CD14-positive monocyte (primary cell): ENCODE measurements at regions not wholly inside any gene's neighbourhood (a gene's known extent, or its start where the extent isn't known, plus 50 kb on each side); places are given as distances from the start of the nearest gene placed in this dataset.

Experiments used
- DNase-seq, 3 donors: peaks; one replicate each; pipeline ENCODE4 v3.0.0-alpha.2; 2011 to 2022
- H2AFZ ChIP-seq: 2 replicates; pipeline ENCODE4 v1.6.0; 2012; ENCODE audit warnings: mild to moderate bottlenecking, low read depth, low read length, inconsistent platforms; ENCODE audit not compliant: insufficient read depth, poor library complexity, severe bottlenecking
- H3K27ac ChIP-seq, 2 donors: 1 replicate in 1 of 2; 2 replicates in 1 of 2; pipeline ENCODE4 v1.5.1; 2012 to 2013; ENCODE audit warnings: low read length in 2 of 2, control low read depth in 1 of 2, inconsistent platforms in 1 of 2, low read depth in 1 of 2, mild to moderate bottlenecking in 1 of 2
- H3K27me3 ChIP-seq, 2 donors: one replicate each; pipeline versions ENCODE4 v1.6.0 to v1.6.1; 2011 to 2013; ENCODE audit warnings: low read length in 2 of 2; ENCODE audit not compliant: control insufficient read depth in 2 of 2, insufficient read depth in 2 of 2
- H3K36me3 ChIP-seq, 2 donors: replicated peaks in 1 of 2; 1 replicate in 1 of 2; 2 replicates in 1 of 2; pipeline versions ENCODE4 v1.5.1 to v1.6.1; 2012 to 2013; ENCODE audit warnings: low read length in 2 of 2, control low read depth in 1 of 2, inconsistent platforms in 1 of 2, mild to moderate bottlenecking in 1 of 2; ENCODE audit not compliant: insufficient read depth in 2 of 2, control insufficient read depth in 1 of 2
- H3K4me1 ChIP-seq, 2 donors: 1 replicate in 1 of 2; 2 replicates in 1 of 2; pipeline versions ENCODE4 v1.5.1 to v1.6.1; 2012 to 2013; ENCODE audit warnings: low read length in 2 of 2, control low read depth in 1 of 2, inconsistent platforms in 1 of 2, mild to moderate bottlenecking in 1 of 2, moderate library complexity in 1 of 2; ENCODE audit not compliant: insufficient read depth in 2 of 2, control insufficient read depth in 1 of 2
- H3K4me2 ChIP-seq: replicated peaks from 2 replicates; pipeline ENCODE3; 2012; ENCODE audit warnings: low read length, moderate library complexity, mild to moderate bottlenecking; ENCODE audit not compliant: poor library complexity, severe bottlenecking; ENCODE audit errors: extremely low read depth
- H3K4me3 ChIP-seq, 3 experiments: fragments of 200-600 bp in 1 of 3; sonication (generic) in 1 of 3; replicated peaks in 1 of 3; 1 replicate in 2 of 3; 2 replicates in 1 of 3; pipeline ENCODE4 v1.5.1; 2011 to 2013; ENCODE audit warnings: low read length in 3 of 3, mild to moderate bottlenecking in 3 of 3, control low read depth in 2 of 3, low read depth in 2 of 3, inconsistent platforms in 1 of 3, moderate library complexity in 1 of 3
- H3K79me2 ChIP-seq: 2 replicates; pipeline ENCODE4 v1.6.0; 2012; ENCODE audit warnings: mild to moderate bottlenecking, control low read depth, inconsistent platforms, low read length, moderate library complexity; ENCODE audit not compliant: insufficient read depth
- H3K9ac ChIP-seq: 2 replicates; pipeline ENCODE4 v1.6.0; 2017; ENCODE audit warnings: low read length, mild to moderate bottlenecking; ENCODE audit not compliant: insufficient read depth, poor library complexity, severe bottlenecking
- H3K9me3 ChIP-seq, 2 donors: replicated peaks in 1 of 2; 1 replicate in 1 of 2; 2 replicates in 1 of 2; pipeline versions ENCODE4 v1.5.1 to v1.6.1; 2012 to 2013; ENCODE audit warnings: low read length in 2 of 2, control low read depth in 1 of 2; ENCODE audit not compliant: control insufficient read depth in 1 of 2, insufficient read depth in 1 of 2
- H4K20me1 ChIP-seq: 2 replicates; pipeline ENCODE4 v1.6.0; 2012; ENCODE audit warnings: mild to moderate bottlenecking, low read length, control low read depth, moderate library complexity; ENCODE audit not compliant: insufficient read depth
- H3K27ac Mint-ChIP-seq, 7 donors: one replicate each; pipeline ENCODE4 v1.8.0; 2020; ENCODE audit warnings: mild to moderate bottlenecking in 7 of 7, mixed read lengths in 7 of 7, moderate library complexity in 6 of 7, inconsistent platforms in 2 of 7
- H3K27me3 Mint-ChIP-seq, 3 donors: one replicate each; pipeline ENCODE4 v1.8.0; 2021 to 2022; ENCODE audit warnings: low read depth in 3 of 3, mild to moderate bottlenecking in 3 of 3, mixed read lengths in 3 of 3, moderate library complexity in 3 of 3, inconsistent platforms in 1 of 3
- H3K36me3 Mint-ChIP-seq, 2 donors: one replicate each; pipeline ENCODE4 v1.8.0; 2020; ENCODE audit warnings: mixed read lengths in 2 of 2, inconsistent platforms in 1 of 2, mild to moderate bottlenecking in 1 of 2
- H3K4me1 Mint-ChIP-seq: one replicate; pipeline ENCODE4 v1.8.0; 2020; ENCODE audit warnings: mild to moderate bottlenecking, mixed read lengths
- H3K4me3 Mint-ChIP-seq, 2 donors: one replicate each; pipeline ENCODE4 v1.8.0; 2020; ENCODE audit warnings: mild to moderate bottlenecking in 2 of 2, mixed read lengths in 2 of 2, moderate library complexity in 1 of 2
- H3K9me3 Mint-ChIP-seq, 7 donors: one replicate each; pipeline ENCODE4 v1.8.0; 2020 to 2022; ENCODE audit warnings: mixed read lengths in 7 of 7, mild to moderate bottlenecking in 6 of 7, moderate library complexity in 6 of 7, inconsistent platforms in 2 of 7
- WGBS: methylation state at CpG from one replicate; pipeline ENCODE4 v1.1.5; 2013; ENCODE audit warnings: missing lambda C conversion rate; ENCODE audit not compliant: insufficient coverage; 5-methylcytosine and 5-hydroxymethylcytosine counted together
- intact Hi-C, 2 donors: fragments of 100-400 bp; cut with micrococcal nuclease; formaldehyde crosslinking; loops; one replicate each; pipeline versions ENCODE4 v1.15.0 to v1.15.1; 2023
- TF ChIP-seq, protein P1 (sequence below): fragments of 200-600 bp; IDR thresholded peaks from one replicate; pipeline ENCODE4 v1.8.0; 2022; ENCODE audit warnings: antibody characterized with exemption, mild to moderate bottlenecking

DNA sequence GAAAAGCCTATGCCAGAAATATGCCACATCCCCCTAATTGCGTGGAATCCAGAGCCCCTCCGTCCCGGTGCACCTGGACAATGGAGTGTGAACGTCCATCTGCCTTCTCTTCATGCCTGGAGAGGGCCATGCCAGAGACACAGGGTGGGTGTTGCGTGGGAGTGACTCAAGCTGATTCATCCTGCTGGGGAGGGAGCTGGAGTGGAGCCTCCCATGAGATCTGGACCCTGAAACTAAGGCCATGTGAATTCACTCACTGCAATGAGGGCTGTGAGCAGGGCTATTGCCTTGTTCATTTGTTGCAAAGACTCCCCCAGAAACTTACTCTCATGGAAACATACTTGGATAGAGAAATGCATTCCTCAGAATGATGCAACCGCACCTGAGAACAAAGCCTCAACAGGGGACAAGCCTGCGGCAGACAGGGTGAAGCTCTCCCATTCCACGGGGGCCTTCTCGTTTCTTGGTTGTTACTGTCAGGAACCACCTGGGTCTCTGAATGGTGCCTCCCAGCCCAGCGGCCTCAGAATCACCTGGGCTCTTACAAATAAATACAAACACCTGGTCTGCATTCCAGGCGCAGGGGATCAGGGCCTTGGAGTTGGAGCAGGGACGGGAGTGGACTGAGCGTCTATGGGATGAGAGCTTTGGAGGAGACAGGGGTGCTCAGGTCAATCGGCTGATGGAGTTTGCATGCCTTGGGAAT lies 1031.2 kb downstream of the BRD1 start:
- Mint-ChIP-seq H3K4me3 (no peak overlapping the region), H3K36me3 (no peaks in the 10 kb centered on the region), H3K27me3 (peaks cover 0 to 5% (median 3%) of the 10 kb centered on the region in 3 donors), H3K4me1 (no peaks in the 10 kb centered on the region), H3K27ac (no peak overlapping the region), H3K9me3 (peaks cover 0 to 15% (median 3%) of the 10 kb centered on the region in 7 donors)
- intact Hi-C loops, result no loop called here
- Histone ChIP-seq H3K4me3 (no peak overlapping the region), H3K9ac (no peak overlapping the region), H2AFZ (no peak overlapping the region), H4K20me1 (no peaks in the 10 kb centered on the region), H3K36me3 (no peaks in the 10 kb centered on the region), H3K4me2 (no peak overlapping the region), H3K4me1 (no peaks in the 10 kb centered on the region), H3K27ac (no peak overlapping the region), H3K79me2 (no peaks in the 10 kb centered on the region), H3K27me3 (no peaks in the 10 kb centered on the region), H3K9me3 (peaks cover 3 to 8% of the 10 kb centered on the region in 2 donors)
- TF ChIP-seq, protein P1, sequence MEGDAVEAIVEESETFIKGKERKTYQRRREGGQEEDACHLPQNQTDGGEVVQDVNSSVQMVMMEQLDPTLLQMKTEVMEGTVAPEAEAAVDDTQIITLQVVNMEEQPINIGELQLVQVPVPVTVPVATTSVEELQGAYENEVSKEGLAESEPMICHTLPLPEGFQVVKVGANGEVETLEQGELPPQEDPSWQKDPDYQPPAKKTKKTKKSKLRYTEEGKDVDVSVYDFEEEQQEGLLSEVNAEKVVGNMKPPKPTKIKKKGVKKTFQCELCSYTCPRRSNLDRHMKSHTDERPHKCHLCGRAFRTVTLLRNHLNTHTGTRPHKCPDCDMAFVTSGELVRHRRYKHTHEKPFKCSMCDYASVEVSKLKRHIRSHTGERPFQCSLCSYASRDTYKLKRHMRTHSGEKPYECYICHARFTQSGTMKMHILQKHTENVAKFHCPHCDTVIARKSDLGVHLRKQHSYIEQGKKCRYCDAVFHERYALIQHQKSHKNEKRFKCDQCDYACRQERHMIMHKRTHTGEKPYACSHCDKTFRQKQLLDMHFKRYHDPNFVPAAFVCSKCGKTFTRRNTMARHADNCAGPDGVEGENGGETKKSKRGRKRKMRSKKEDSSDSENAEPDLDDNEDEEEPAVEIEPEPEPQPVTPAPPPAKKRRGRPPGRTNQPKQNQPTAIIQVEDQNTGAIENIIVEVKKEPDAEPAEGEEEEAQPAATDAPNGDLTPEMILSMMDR, result no peak
- WGBS, result 88% methylated on average over 5 of the region's 14 CpGs
- no peak for DNase-seq

DNA sequence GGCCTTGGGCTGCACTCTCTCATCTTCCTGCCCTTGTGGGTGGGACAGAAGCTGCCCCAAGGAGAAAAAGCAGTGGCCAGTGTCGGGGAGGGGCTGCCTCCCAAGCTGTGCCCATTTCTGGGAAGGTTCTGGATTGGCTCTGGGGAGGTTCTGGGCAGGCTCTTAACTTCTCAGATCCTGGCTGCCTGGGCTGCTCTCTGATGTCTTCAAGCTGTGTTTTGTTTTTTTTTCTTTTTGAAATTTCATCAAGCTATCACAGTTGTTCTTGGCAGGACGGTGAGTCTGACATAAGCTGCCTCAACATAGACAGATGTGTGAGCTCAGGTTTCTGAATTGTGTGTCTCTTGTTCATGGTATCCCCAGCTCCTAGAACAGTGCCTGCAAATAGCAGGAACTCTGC lies 1032.0 kb downstream of the BRD1 start:
- peaks cover 3 to 8% of the 10 kb centered on the region in 2 donors for H3K9me3 ChIP-seq
- H3K9me3 Mint-ChIP-seq, result peaks cover 0 to 15% (median 5%) of the 10 kb centered on the region in 7 donors
- DNase-seq, result no peak
- WGBS, result 33% methylated on average over 1 of the region's 2 CpGs
- H4K20me1 ChIP-seq, result no peaks in the 10 kb centered on the region
- H3K79me2 ChIP-seq, result no peaks in the 10 kb centered on the region
- H3K36me3 ChIP-seq, result no peaks in the 10 kb centered on the region
- no peak overlapping the region for H2AFZ ChIP-seq
- H3K4me2 ChIP-seq, result no peak overlapping the region
- no peaks in the 10 kb centered on the region for H3K4me1 ChIP-seq
- intact Hi-C loops, result no loop called here
- peaks cover 0 to 5% (median 3%) of the 10 kb centered on the region in 3 donors for H3K27me3 Mint-ChIP-seq
- H3K4me3 Mint-ChIP-seq, result no peak overlapping the region
- no peak overlapping the region for H3K27ac Mint-ChIP-seq
- H3K9ac ChIP-seq, result no peak overlapping the region
- H3K4me1 Mint-ChIP-seq, result no peaks in the 10 kb centered on the region
- H3K27ac ChIP-seq, result no peak overlapping the region
- TF ChIP-seq, protein P1, result no peak
- H3K27me3 ChIP-seq, result no peaks in the 10 kb centered on the region
- no peak overlapping the region for H3K4me3 ChIP-seq
- H3K36me3 Mint-ChIP-seq, result no peaks in the 10 kb centered on the region
